H9 (cell line): ENCODE measurements at regions not wholly inside any gene's neighbourhood (a gene's known extent, or its start where the extent isn't known, plus 50 kb on each side); places are given as distances from the start of the nearest gene placed in this dataset.

Experiments
- DNase-seq: peaks from one replicate; pipeline ENCODE4 v3.0.0-alpha.2; 2017
- H2AFZ ChIP-seq: one replicate; pipeline ENCODE4 v1.6.1; 2013; ENCODE audit warnings: mild to moderate bottlenecking, low read length, control low read depth, moderate library complexity
- H2AK5ac ChIP-seq: 2 replicates; pipeline ENCODE4 v1.6.1; 2013; ENCODE audit warnings: low read length, control low read depth, mixed read lengths; ENCODE audit not compliant: insufficient read length
- H2BK120ac ChIP-seq: one replicate; pipeline ENCODE4 v1.6.1; 2013; ENCODE audit warnings: low read depth, mild to moderate bottlenecking, low read length, control low read depth, inconsistent platforms; ENCODE audit not compliant: poor library complexity, severe bottlenecking
- H2BK12ac ChIP-seq: 2 replicates; pipeline ENCODE4 v1.6.1; 2013; ENCODE audit warnings: low read length, control low read depth, mixed read lengths, low read depth; ENCODE audit not compliant: insufficient read length
- H2BK15ac ChIP-seq: 2 replicates; pipeline ENCODE4 v1.6.1; 2013; ENCODE audit warnings: low read depth, low read length, control low read depth
- H2BK20ac ChIP-seq: one replicate; pipeline ENCODE4 v1.6.1; 2013; ENCODE audit warnings: low read depth, mild to moderate bottlenecking, low read length, control low read depth, inconsistent platforms; ENCODE audit not compliant: poor library complexity, severe bottlenecking
- H2BK5ac ChIP-seq: 2 replicates; pipeline ENCODE4 v1.6.1; 2013; ENCODE audit warnings: low read length, control low read depth, mixed read lengths; ENCODE audit not compliant: insufficient read length
- H3K14ac ChIP-seq: 2 replicates; pipeline ENCODE4 v1.6.1; 2013; ENCODE audit warnings: low read length, control low read depth; ENCODE audit not compliant: insufficient read depth
- H3K18ac ChIP-seq: 2 replicates; pipeline ENCODE4 v1.6.1; 2013; ENCODE audit warnings: low read depth, mild to moderate bottlenecking, mixed read lengths, low read length, control low read depth; ENCODE audit not compliant: insufficient read length
- H3K23ac ChIP-seq: 2 replicates; pipeline ENCODE4 v1.6.1; 2013; ENCODE audit warnings: low read length, control low read depth, mixed read lengths, low read depth; ENCODE audit not compliant: insufficient read length
- H3K23me2 ChIP-seq: 2 replicates; pipeline ENCODE4 v1.6.1; 2013; ENCODE audit warnings: low read depth, mild to moderate bottlenecking, mixed read lengths, low read length, control low read depth; ENCODE audit not compliant: insufficient read length, poor library complexity, severe bottlenecking
- H3K27ac ChIP-seq: 2 replicates; pipeline ENCODE4 v1.5.1; 2013; ENCODE audit warnings: low read length, control low read depth, mixed read lengths, low read depth; ENCODE audit not compliant: insufficient read length
- H3K27me3 ChIP-seq: 2 replicates; pipeline ENCODE4 v1.6.1; 2013; ENCODE audit warnings: low read length, control low read depth, inconsistent platforms; ENCODE audit not compliant: insufficient read depth
- H3K4ac ChIP-seq: 2 replicates; pipeline ENCODE4 v1.6.1; 2013; ENCODE audit warnings: low read depth, mild to moderate bottlenecking, control low read depth, inconsistent platforms, low read length, moderate library complexity
- H3K4me1 ChIP-seq: 2 replicates; pipeline ENCODE4 v1.6.1; 2013; ENCODE audit warnings: low read length, control low read depth, inconsistent platforms; ENCODE audit not compliant: insufficient read depth
- H3K4me2 ChIP-seq: 2 replicates; pipeline ENCODE4 v1.6.1; 2013; ENCODE audit warnings: low read length, control low read depth, mixed read lengths; ENCODE audit not compliant: insufficient read length, insufficient read depth
- H3K56ac ChIP-seq: 2 replicates; pipeline ENCODE4 v1.6.1; 2013; ENCODE audit warnings: low read depth, mild to moderate bottlenecking, mixed read lengths, low read length, control low read depth; ENCODE audit not compliant: insufficient read length
- H3K79me1 ChIP-seq: 2 replicates; pipeline ENCODE4 v1.6.1; 2013; ENCODE audit warnings: low read depth, mild to moderate bottlenecking, moderate library complexity, low read length, control low read depth, inconsistent platforms; ENCODE audit not compliant: insufficient read depth, poor library complexity, severe bottlenecking
- H3K79me2 ChIP-seq: 2 replicates; pipeline ENCODE4 v1.6.1; 2013; ENCODE audit warnings: low read length, control low read depth, inconsistent platforms; ENCODE audit not compliant: insufficient read depth
- H3K9ac ChIP-seq: 2 replicates; pipeline ENCODE4 v1.6.1; 2013; ENCODE audit warnings: low read length, control low read depth, mixed read lengths; ENCODE audit not compliant: insufficient read length; ENCODE audit errors: extremely low read depth
- H3K9me3 ChIP-seq: one replicate; pipeline ENCODE4 v1.6.1; 2013; ENCODE audit warnings: low read depth, low read length, inconsistent platforms; ENCODE audit not compliant: control insufficient read depth
- H3T11ph ChIP-seq: one replicate; pipeline ENCODE4 v1.6.1; 2013; ENCODE audit warnings: mild to moderate bottlenecking, low read length, control low read depth, inconsistent platforms
- H4K20me1 ChIP-seq: one replicate; pipeline ENCODE4 v1.6.1; 2013; ENCODE audit not compliant: control insufficient read depth, insufficient read length, insufficient read depth
- H4K5ac ChIP-seq: 2 replicates; pipeline ENCODE4 v1.6.1; 2013; ENCODE audit warnings: low read depth, mild to moderate bottlenecking, mixed read lengths, low read length, control low read depth; ENCODE audit not compliant: insufficient read length
- H4K8ac ChIP-seq: replicated peaks from 2 replicates; pipeline ENCODE4 v1.6.1; 2013; ENCODE audit warnings: low read length, control low read depth, mixed read lengths, low read depth; ENCODE audit not compliant: insufficient read length
- H4K91ac ChIP-seq: 2 replicates; pipeline ENCODE4 v1.6.1; 2013; ENCODE audit warnings: low read depth, mild to moderate bottlenecking, moderate library complexity, mixed read lengths, low read length, control low read depth; ENCODE audit not compliant: insufficient read length
- H3K27ac Mint-ChIP-seq, 3 experiments: 2 replicates in 2 of 3; 3 replicates in 1 of 3; pipeline ENCODE4 v1.8.0; 2020 to 2021; ENCODE audit warnings: mixed read lengths in 3 of 3, mild to moderate bottlenecking in 1 of 3, moderate library complexity in 1 of 3
- H3K27me3 Mint-ChIP-seq: 2 replicates; pipeline ENCODE4 v1.8.0; 2021; ENCODE audit warnings: low read depth, mild to moderate bottlenecking, moderate library complexity, mixed read lengths
- H3K36me3 Mint-ChIP-seq, 3 experiments: 2 replicates in 2 of 3; 3 replicates in 1 of 3; pipeline ENCODE4 v1.8.0; 2020 to 2021; ENCODE audit warnings: low read depth in 3 of 3, mixed read lengths in 3 of 3; ENCODE audit not compliant: insufficient read depth in 1 of 3
- H3K4me1 Mint-ChIP-seq, 2 experiments: 2 replicates each; pipeline ENCODE4 v1.8.0; 2020; ENCODE audit warnings: mixed read lengths in 2 of 2
- H3K4me3 Mint-ChIP-seq, 2 experiments: 2 replicates in 1 of 2; 3 replicates in 1 of 2; pipeline ENCODE4 v1.8.0; 2020 to 2021; ENCODE audit warnings: mild to moderate bottlenecking in 2 of 2, mixed read lengths in 2 of 2, moderate library complexity in 1 of 2
- H3K9me3 Mint-ChIP-seq, 2 experiments: 2 replicates in 1 of 2; 3 replicates in 1 of 2; pipeline ENCODE4 v1.8.0; 2020; ENCODE audit warnings: mild to moderate bottlenecking in 2 of 2, mixed read lengths in 2 of 2, moderate library complexity in 1 of 2
- CTCF ChIP-seq: fragments of 200-600 bp; sonication (generic); conservative IDR thresholded peaks from 3 replicates; pipeline ENCODE4 v1.8.0; 2021; ENCODE audit warnings: antibody characterized with exemption, mild to moderate bottlenecking
- WGBS: extraction: QIAGEN DNeasy Blood & Tissue Kit; methylation state at CpG from one replicate; pipeline ENCODE4 v1.1.7; 2013; ENCODE audit warnings: missing lambda C conversion rate, low lambda C conversion rate, mixed read lengths; ENCODE audit not compliant: insufficient read length; ENCODE audit errors: extremely low coverage; 5-methylcytosine and 5-hydroxymethylcytosine counted together

GRCh38 chr17:70318051-70318450 lies 148.7 kb downstream of the KCNJ2 start:
- Histone ChIP-seq H3K9ac (no peak overlapping the region), H3T11ph (no peak overlapping the region), H3K9me3 (no peaks in the 10 kb centered on the region), H3K14ac (no peak overlapping the region), H3K23me2 (no peaks in the 10 kb centered on the region), H3K23ac (no peak overlapping the region), H2BK12ac (no peak overlapping the region), H3K4ac (no peak overlapping the region), H3K79me1 (no peaks in the 10 kb centered on the region), H2AK5ac (no peak overlapping the region), H2BK15ac (no peak overlapping the region), H3K27ac (no peak overlapping the region), H2AFZ (no peak overlapping the region), H2BK5ac (no peak overlapping the region), H4K20me1 (no peaks in the 10 kb centered on the region), H3K4me1 (no peaks in the 10 kb centered on the region; the same call in 1 of the 2 replicates), H4K5ac (no peak overlapping the region), H4K8ac (no peak overlapping the region), H2BK120ac (no peak overlapping the region), H3K18ac (no peak overlapping the region), H3K79me2 (no peaks in the 10 kb centered on the region), H2BK20ac (no peak overlapping the region), H3K27me3 (no peaks in the 10 kb centered on the region), H3K4me2 (no peak overlapping the region), H3K56ac (no peak overlapping the region), H4K91ac (no peak overlapping the region)
- H3K27ac Mint-ChIP-seq = no peak overlapping the region
- H3K4me3 Mint-ChIP-seq = no peak overlapping the region
- WGBS = no CpG with 5 or more reads among the region's 3 CpGs
- no peaks in the 10 kb centered on the region; a peak in 1 of 7 replicates for H3K36me3 Mint-ChIP-seq
- H3K4me1 Mint-ChIP-seq = peaks cover 6 to 8% of the 10 kb centered on the region in 2 experiments
- no peaks in the 10 kb centered on the region for H3K9me3 Mint-ChIP-seq
- no peaks in the 10 kb centered on the region for H3K27me3 Mint-ChIP-seq
- DNase-seq = no peak
- no peak for TF ChIP-seq CTCF
